Hepatocyte (in vitro differentiated cells): ENCODE measurements at regions not wholly inside any gene's neighbourhood (a gene's known extent, or its start where the extent isn't known, plus 50 kb on each side); places are given as distances from the start of the nearest gene placed in this dataset.

Experiments
- DNase-seq: peaks from one replicate; pipeline ENCODE4 v3.0.0-alpha.2; 2016; ENCODE audit warnings: low spot score
- H2AFZ ChIP-seq: fragments of 200-600 bp; sonication (generic); 2 replicates; pipeline ENCODE4 v1.6.0; 2016; ENCODE audit warnings: antibody characterized with exemption, mild to moderate bottlenecking
- H3K27ac ChIP-seq: fragments of 200-600 bp; sonication (generic); 2 replicates; pipeline ENCODE4 v1.5.1; 2016; ENCODE audit warnings: mild to moderate bottlenecking
- H3K27me3 ChIP-seq: fragments of 200-600 bp; sonication (generic); 2 replicates; pipeline ENCODE4 v1.6.1; 2016
- H3K36me3 ChIP-seq: fragments of 200-600 bp; sonication (generic); replicated peaks from 2 replicates; pipeline ENCODE4 v1.5.1; 2016; ENCODE audit warnings: low read depth; ENCODE audit not compliant: insufficient read depth
- H3K4me1 ChIP-seq: fragments of 200-600 bp; sonication (generic); 2 replicates; pipeline ENCODE4 v1.5.1; 2016; ENCODE audit warnings: mild to moderate bottlenecking, moderate library complexity; ENCODE audit not compliant: insufficient read depth
- H3K4me2 ChIP-seq: fragments of 200-600 bp; sonication (generic); 2 replicates; pipeline ENCODE4 v1.6.0; 2016
- H3K4me3 ChIP-seq: fragments of 200-600 bp; sonication (generic); 2 replicates; pipeline ENCODE4 v1.5.1; 2016; ENCODE audit warnings: mild to moderate bottlenecking
- H3K79me2 ChIP-seq: fragments of 200-600 bp; sonication (generic); 2 replicates; pipeline ENCODE4 v1.6.0; 2017; ENCODE audit warnings: mild to moderate bottlenecking
- H3K9me2 ChIP-seq: fragments of 200-600 bp; sonication (generic); replicated peaks from 2 replicates; pipeline ENCODE4 v1.6.0; 2017; ENCODE audit warnings: mild to moderate bottlenecking; ENCODE audit not compliant: insufficient read depth
- H3K9me3 ChIP-seq: fragments of 200-600 bp; sonication (generic); 2 replicates; pipeline ENCODE4 v1.5.1; 2016; ENCODE audit warnings: low read depth, mild to moderate bottlenecking
- H4K20me1 ChIP-seq: fragments of 200-600 bp; sonication (generic); 2 replicates; pipeline ENCODE4 v1.6.0; 2016; ENCODE audit warnings: mild to moderate bottlenecking; ENCODE audit not compliant: insufficient read depth, poor library complexity, severe bottlenecking
- CTCF ChIP-seq: fragments of 200-600 bp; sonication (generic); IDR thresholded peaks from 2 replicates; pipeline ENCODE4 v1.5.1; 2016; ENCODE audit warnings: antibody characterized with exemption, mild to moderate bottlenecking; ENCODE audit not compliant: poor library complexity
- EZH2 ChIP-seq: fragments of 200-600 bp; sonication (generic); IDR thresholded peaks from 2 replicates; pipeline ENCODE4 v1.6.1; 2016; ENCODE audit warnings: antibody characterized with exemption, mild to moderate bottlenecking, borderline replicate concordance
- EZH2phosphoT487 ChIP-seq: fragments of 200-600 bp; sonication (generic); IDR thresholded peaks from one replicate; pipeline ENCODE4 v1.6.1; 2018; ENCODE audit warnings: antibody characterized with exemption, mild to moderate bottlenecking, low read depth, moderate library complexity; ENCODE audit not compliant: unreplicated experiment, severe bottlenecking
- WGBS: methylation state at CpG from one replicate; pipeline ENCODE4 v1.1.6; 2016; ENCODE audit warnings: low lambda C conversion rate; ENCODE audit errors: missing lambda C conversion rate; 5-methylcytosine and 5-hydroxymethylcytosine counted together

GRCh38 chr12:84785951-84786350 is 126.6 kb downstream of the SLC6A15 start:
- H3K4me2 ChIP-seq = no peak overlapping the region
- H4K20me1 ChIP-seq = no peaks in the 10 kb centered on the region
- no peaks in the 10 kb centered on the region for H3K27me3 ChIP-seq
- no peak overlapping the region for H3K27ac ChIP-seq
- H3K9me3 ChIP-seq = no peaks in the 10 kb centered on the region
- DNase-seq = no peak
- no peaks in the 10 kb centered on the region for H3K36me3 ChIP-seq
- 48% methylated on average over 1 of the region's 1 CpG for WGBS
- H3K9me2 ChIP-seq = no peaks in the 10 kb centered on the region
- TF ChIP-seq EZH2 (no peak), CTCF (no peak), EZH2phosphoT487 (no peak)
- no peak overlapping the region for H3K4me3 ChIP-seq
- no peak overlapping the region for H2AFZ ChIP-seq
- H3K79me2 ChIP-seq = no peaks in the 10 kb centered on the region
- no peaks in the 10 kb centered on the region for H3K4me1 ChIP-seq

GRCh38 chr12:84785281-84785680 is 127.3 kb downstream of the SLC6A15 start:
- no peak overlapping the region for H3K27ac ChIP-seq

GRCh38 chr12:84779169-84779568 is 133.4 kb downstream of the SLC6A15 start:
- H3K4me3 ChIP-seq = no peak overlapping the region
- H3K4me2 ChIP-seq = no peak overlapping the region
- no peaks in the 10 kb centered on the region for H3K9me3 ChIP-seq
- no peaks in the 10 kb centered on the region for H3K9me2 ChIP-seq
- no peaks in the 10 kb centered on the region for H3K27me3 ChIP-seq
- TF ChIP-seq CTCF (no peak), EZH2phosphoT487 (no peak), EZH2 (no peak)
- H3K79me2 ChIP-seq = no peaks in the 10 kb centered on the region
- no peaks in the 10 kb centered on the region for H3K4me1 ChIP-seq
- DNase-seq = no peak
- 78% methylated on average over 5 of the region's 5 CpGs for WGBS
- no peak overlapping the region for H2AFZ ChIP-seq
- H3K27ac ChIP-seq = no peak overlapping the region
- no peaks in the 10 kb centered on the region for H4K20me1 ChIP-seq
- no peaks in the 10 kb centered on the region for H3K36me3 ChIP-seq

More at GRCh38 chr12:84785281-84785680, 127.3 kb downstream of the SLC6A15 start:
- Histone ChIP-seq H3K4me2 (no peak overlapping the region), H3K9me3 (no peaks in the 10 kb centered on the region), H3K4me1 (no peaks in the 10 kb centered on the region), H3K9me2 (no peaks in the 10 kb centered on the region), H4K20me1 (no peaks in the 10 kb centered on the region), H3K79me2 (no peaks in the 10 kb centered on the region), H2AFZ (no peak overlapping the region), H3K36me3 (no peaks in the 10 kb centered on the region), H3K27me3 (no peaks in the 10 kb centered on the region), H3K4me3 (no peak overlapping the region)
- no peak for DNase-seq
- 89% methylated on average over 1 of the region's 1 CpG for WGBS
- TF ChIP-seq EZH2 = no peak
- TF ChIP-seq EZH2phosphoT487 = no peak
- TF ChIP-seq CTCF = no peak

GRCh38 chr12:84772281-84772680 is 140.3 kb downstream of the SLC6A15 start:
- H3K27me3 ChIP-seq = no peaks in the 10 kb centered on the region
- no peak for TF ChIP-seq CTCF
- TF ChIP-seq EZH2phosphoT487 = no peak
- H2AFZ ChIP-seq = no peak overlapping the region
- no peak overlapping the region for H3K4me2 ChIP-seq
- no peaks in the 10 kb centered on the region for H4K20me1 ChIP-seq
- H3K4me1 ChIP-seq = no peaks in the 10 kb centered on the region
- H3K36me3 ChIP-seq = no peaks in the 10 kb centered on the region
- H3K4me3 ChIP-seq = no peak overlapping the region
- H3K27ac ChIP-seq = no peak overlapping the region
- H3K79me2 ChIP-seq = no peaks in the 10 kb centered on the region
- no peak for DNase-seq
- no peaks in the 10 kb centered on the region for H3K9me3 ChIP-seq
- WGBS = 62% methylated on average over 2 of the region's 2 CpGs
- no peaks in the 10 kb centered on the region for H3K9me2 ChIP-seq
